ENCODE measurements at regions not wholly inside any gene's neighbourhood (a gene's known extent, or its start where the extent isn't known, plus 50 kb on each side); places are given as distances from the start of the nearest gene placed in this dataset.

DNA sequence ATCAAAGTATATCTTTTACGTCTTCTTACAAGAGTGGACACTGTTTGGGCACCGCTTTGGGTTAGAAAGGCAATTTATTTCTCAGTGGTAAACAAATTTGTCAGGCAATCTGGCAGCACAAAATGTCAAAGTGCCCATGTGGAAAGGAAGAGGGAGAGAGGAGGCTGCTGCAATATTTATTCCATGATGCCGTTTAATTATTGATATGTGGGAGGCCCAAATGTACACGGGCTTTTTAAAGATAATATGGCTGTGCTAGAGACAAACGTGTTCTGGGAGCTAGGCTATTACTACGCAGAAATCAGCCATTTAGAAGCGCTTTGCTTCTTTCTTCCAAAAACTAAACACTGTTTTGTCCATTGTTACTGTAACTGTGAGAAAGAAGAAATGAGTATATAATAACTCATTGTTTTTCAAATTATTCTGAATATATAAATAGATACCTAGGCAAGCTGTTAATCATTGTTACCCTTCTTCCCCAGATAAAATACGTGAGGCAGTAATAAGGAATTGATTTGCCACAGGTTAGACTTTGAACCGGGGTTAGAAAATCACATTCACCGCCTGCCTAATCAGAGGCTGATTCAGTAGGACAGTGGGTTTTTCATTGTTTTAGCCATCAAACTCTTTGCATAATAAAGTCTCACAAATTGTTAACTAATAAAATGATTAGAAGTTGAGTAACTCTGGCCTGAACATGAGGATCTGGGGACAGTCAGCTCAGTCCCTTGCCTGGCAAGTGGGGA is 116.5 kb upstream of the FRMD4A start:
- Histone ChIP-seq H3K4me1 (ENCODE audit: control insufficient read depth, low read length) (no peaks in the 10 kb centered on the region), H3K27me3 (ENCODE audit: control insufficient read depth, low read length) (no peaks in the 10 kb centered on the region), H3K9me3 (ENCODE audit: control insufficient read depth, insufficient read depth, low read length) (peaks cover 6% of the 10 kb centered on the region; the same call in 1 of the 2 replicates), H3K27ac (ENCODE audit: low read depth, low read length) (no peak overlapping the region), H4K20me1 (ENCODE audit: control insufficient read depth, insufficient read depth, low read depth, low read length) (no peaks in the 10 kb centered on the region), H3K4me2 (ENCODE audit: low read length) (no peak overlapping the region), H3K36me3 (ENCODE audit: control insufficient read depth, low read length) (no peaks in the 10 kb centered on the region), H3K9me2 (replicated peaks; ENCODE audit: control insufficient read depth, low read length) (no peaks in the 10 kb centered on the region), H3K4me3 (ENCODE audit: low read length) (no peak overlapping the region), H3F3A (ENCODE audit: control insufficient read depth, insufficient read depth) (no peaks in the 10 kb centered on the region), H3K79me2 (ENCODE audit: control insufficient read depth, low read length) (no peaks in the 10 kb centered on the region)
- no peak for TF ChIP-seq EZH2phosphoT487 (IDR thresholded peaks at IDR 0.05; ENCODE audit: borderline replicate concordance, low read length)
- TF ChIP-seq, protein P1, sequence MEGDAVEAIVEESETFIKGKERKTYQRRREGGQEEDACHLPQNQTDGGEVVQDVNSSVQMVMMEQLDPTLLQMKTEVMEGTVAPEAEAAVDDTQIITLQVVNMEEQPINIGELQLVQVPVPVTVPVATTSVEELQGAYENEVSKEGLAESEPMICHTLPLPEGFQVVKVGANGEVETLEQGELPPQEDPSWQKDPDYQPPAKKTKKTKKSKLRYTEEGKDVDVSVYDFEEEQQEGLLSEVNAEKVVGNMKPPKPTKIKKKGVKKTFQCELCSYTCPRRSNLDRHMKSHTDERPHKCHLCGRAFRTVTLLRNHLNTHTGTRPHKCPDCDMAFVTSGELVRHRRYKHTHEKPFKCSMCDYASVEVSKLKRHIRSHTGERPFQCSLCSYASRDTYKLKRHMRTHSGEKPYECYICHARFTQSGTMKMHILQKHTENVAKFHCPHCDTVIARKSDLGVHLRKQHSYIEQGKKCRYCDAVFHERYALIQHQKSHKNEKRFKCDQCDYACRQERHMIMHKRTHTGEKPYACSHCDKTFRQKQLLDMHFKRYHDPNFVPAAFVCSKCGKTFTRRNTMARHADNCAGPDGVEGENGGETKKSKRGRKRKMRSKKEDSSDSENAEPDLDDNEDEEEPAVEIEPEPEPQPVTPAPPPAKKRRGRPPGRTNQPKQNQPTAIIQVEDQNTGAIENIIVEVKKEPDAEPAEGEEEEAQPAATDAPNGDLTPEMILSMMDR (IDR thresholded peaks at IDR 0.05; ENCODE audit: low read depth, low read length, poor library complexity, severe bottlenecking): no peak

DNA sequence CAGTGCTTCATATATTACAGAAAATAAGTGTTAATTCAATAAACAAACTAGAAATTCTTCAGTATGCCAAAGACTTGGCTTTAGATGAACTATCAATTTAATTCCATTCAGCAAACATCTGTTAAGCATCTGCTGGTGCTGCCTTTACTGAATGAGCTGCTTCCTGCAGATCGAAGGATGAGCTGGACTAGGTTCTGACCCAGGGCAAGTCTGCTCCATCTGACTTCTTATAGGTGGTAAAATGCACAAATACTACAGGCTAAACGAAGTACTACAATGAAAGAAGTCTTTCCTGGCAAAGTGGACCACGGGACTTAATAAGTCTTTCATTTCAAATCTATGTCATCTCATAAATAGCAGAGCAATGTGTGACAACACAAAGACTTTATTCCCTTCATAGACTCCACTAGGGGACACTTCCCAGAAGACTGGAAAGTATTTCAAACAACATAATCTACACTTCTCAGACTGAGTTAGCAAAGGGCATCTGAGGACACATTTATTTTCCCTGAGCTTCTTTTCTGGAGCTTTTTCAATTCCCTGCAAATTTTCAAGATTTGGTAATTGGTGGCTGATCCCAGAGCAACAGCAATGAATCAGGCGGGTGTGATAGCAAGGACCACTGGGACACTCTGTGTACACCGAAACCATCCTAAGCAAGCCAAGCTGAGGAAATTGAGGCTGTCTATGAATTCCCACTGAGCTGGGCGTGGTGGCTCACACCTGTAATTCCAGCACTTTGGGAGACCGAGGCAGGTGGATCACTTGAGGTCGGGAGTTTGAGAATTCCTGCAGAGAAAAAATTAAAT is 108.9 kb upstream of the FRMD4A start:
- no peak overlapping the region for H3K27ac ChIP-seq (ENCODE audit: low read depth, low read length)
- no peaks in the 10 kb centered on the region for H4K20me1 ChIP-seq (ENCODE audit: control insufficient read depth, insufficient read depth, low read depth, low read length)
- H3K36me3 ChIP-seq (ENCODE audit: control insufficient read depth, low read length): no peaks in the 10 kb centered on the region
- no peaks in the 10 kb centered on the region for H3K9me3 ChIP-seq (ENCODE audit: control insufficient read depth, insufficient read depth, low read length)
- TF ChIP-seq, protein P1 (IDR thresholded peaks at IDR 0.05; ENCODE audit: low read depth, low read length, poor library complexity, severe bottlenecking): no peak
- no peak for TF ChIP-seq EZH2phosphoT487 (IDR thresholded peaks at IDR 0.05; ENCODE audit: borderline replicate concordance, low read length)
- H3K4me2 ChIP-seq (ENCODE audit: low read length): no peak overlapping the region
- no peaks in the 10 kb centered on the region for H3K79me2 ChIP-seq (ENCODE audit: control insufficient read depth, low read length)
- H3K27me3 ChIP-seq (ENCODE audit: control insufficient read depth, low read length): peaks cover 11% of the 10 kb centered on the region
- no peaks in the 10 kb centered on the region for H3F3A ChIP-seq (ENCODE audit: control insufficient read depth, insufficient read depth)
- H3K4me3 ChIP-seq (ENCODE audit: low read length): no peak overlapping the region
- no peaks in the 10 kb centered on the region for H3K4me1 ChIP-seq (ENCODE audit: control insufficient read depth, low read length)
- no peaks in the 10 kb centered on the region for H3K9me2 ChIP-seq (replicated peaks; ENCODE audit: control insufficient read depth, low read length)

DNA sequence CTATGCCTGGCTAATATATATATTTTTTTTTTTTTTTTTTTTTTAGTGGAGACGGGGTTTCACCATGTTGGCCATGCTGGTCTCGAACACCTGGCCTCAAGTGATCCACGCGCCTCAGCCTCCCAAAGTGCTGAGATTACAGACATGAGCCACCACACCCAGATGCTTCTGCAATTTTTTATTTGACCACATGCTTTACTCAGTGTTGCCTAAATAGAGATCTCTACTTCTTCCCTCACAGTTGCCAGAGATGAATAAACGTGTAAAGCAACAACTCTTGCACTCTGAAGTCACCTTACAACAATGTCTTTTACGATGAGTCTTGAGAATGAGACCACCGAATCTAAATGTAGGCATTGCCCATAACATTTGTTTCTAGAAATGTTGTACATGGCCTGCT is 107.9 kb upstream of the FRMD4A start:
- Histone ChIP-seq H3K27me3 (ENCODE audit: control insufficient read depth, low read length) (peaks cover 11% of the 10 kb centered on the region), H3K36me3 (ENCODE audit: control insufficient read depth, low read length) (no peaks in the 10 kb centered on the region), H3K9me2 (replicated peaks; ENCODE audit: control insufficient read depth, low read length) (no peaks in the 10 kb centered on the region), H3F3A (ENCODE audit: control insufficient read depth, insufficient read depth) (no peaks in the 10 kb centered on the region), H3K27ac (ENCODE audit: low read depth, low read length) (no peak overlapping the region), H3K9me3 (ENCODE audit: control insufficient read depth, insufficient read depth, low read length) (no peaks in the 10 kb centered on the region), H4K20me1 (ENCODE audit: control insufficient read depth, insufficient read depth, low read depth, low read length) (no peaks in the 10 kb centered on the region), H3K4me2 (ENCODE audit: low read length) (no peak overlapping the region), H3K4me1 (ENCODE audit: control insufficient read depth, low read length) (no peaks in the 10 kb centered on the region), H3K79me2 (ENCODE audit: control insufficient read depth, low read length) (no peaks in the 10 kb centered on the region), H3K4me3 (ENCODE audit: low read length) (no peak overlapping the region)
- TF ChIP-seq, protein P1 (IDR thresholded peaks at IDR 0.05; ENCODE audit: low read depth, low read length, poor library complexity, severe bottlenecking): no peak
- no peak for TF ChIP-seq EZH2phosphoT487 (IDR thresholded peaks at IDR 0.05; ENCODE audit: borderline replicate concordance, low read length)
